ENCODE measurements at regions not wholly inside any gene's neighbourhood (a gene's known extent, or its start where the extent isn't known, plus 50 kb on each side); places are given as distances from the start of the nearest gene placed in this dataset.

- Histone ChIP-seq H3K4me1 (peaks cover 3% of the 10 kb centered on the region), H3K27me3 (ENCODE audit: control insufficient read depth, insufficient read depth, low read length) (peaks cover 8% of the 10 kb centered on the region), H3K4me2 (ENCODE audit: low read length) (no peak overlapping the region), H3K27ac (no peak overlapping the region), H3K9ac (no peak overlapping the region), H3K9me3 (ENCODE audit: control insufficient read depth, low read length) (no peaks in the 10 kb centered on the region), H2AFZ (no peak overlapping the region), H3K4me3 (ENCODE audit: low read depth, low read length) (no peak overlapping the region), H3K36me3 (ENCODE audit: control insufficient read depth, insufficient read depth, low read length) (no peaks in the 10 kb centered on the region), H3K79me2 (no peaks in the 10 kb centered on the region)
- no peak for TF ChIP-seq CTCF (IDR thresholded peaks at IDR 0.05)
Observed at GRCh38 chr5:88658886-88659285, 224.1 kb downstream of the MEF2C start.

- peaks cover 8% of the 10 kb centered on the region for H3K27me3 ChIP-seq (ENCODE audit: control insufficient read depth, insufficient read depth, low read length)
Observed at GRCh38 chr5:88657906-88658775, 224.8 kb downstream of the MEF2C start.

GRCh38 chr5:88657136-88657535 lies 225.8 kb downstream of the MEF2C start:
- Histone ChIP-seq H3K36me3 (ENCODE audit: control insufficient read depth, insufficient read depth, low read length) (no peaks in the 10 kb centered on the region), H2AFZ (no peak overlapping the region), H3K4me2 (ENCODE audit: low read length) (no peak overlapping the region), H3K4me3 (ENCODE audit: low read depth, low read length) (no peak overlapping the region), H3K9ac (no peak overlapping the region), H3K9me3 (ENCODE audit: control insufficient read depth, low read length) (no peaks in the 10 kb centered on the region), H3K27me3 (ENCODE audit: control insufficient read depth, insufficient read depth, low read length) (peaks cover 8% of the 10 kb centered on the region), H3K79me2 (no peaks in the 10 kb centered on the region), H3K4me1 (peaks cover 3% of the 10 kb centered on the region), H3K27ac (no peak overlapping the region)
- TF ChIP-seq CTCF (IDR thresholded peaks at IDR 0.05), result no peak

More at GRCh38 chr5:88657906-88658775, 224.8 kb downstream of the MEF2C start:
- Histone ChIP-seq H3K9ac (no peak overlapping the region), H3K36me3 (ENCODE audit: control insufficient read depth, insufficient read depth, low read length) (no peaks in the 10 kb centered on the region), H3K9me3 (ENCODE audit: control insufficient read depth, low read length) (no peaks in the 10 kb centered on the region), H3K79me2 (no peaks in the 10 kb centered on the region), H3K27ac (no peak overlapping the region), H2AFZ (no peak overlapping the region), H3K4me1 (peaks cover 3% of the 10 kb centered on the region), H3K4me3 (ENCODE audit: low read depth, low read length) (no peak overlapping the region), H3K4me2 (ENCODE audit: low read length) (no peak overlapping the region)
- TF ChIP-seq CTCF (IDR thresholded peaks at IDR 0.05), result no peak

- no peak for TF ChIP-seq CTCF (IDR thresholded peaks at IDR 0.05)
- Histone ChIP-seq H3K27ac (no peak overlapping the region), H3K9me3 (ENCODE audit: control insufficient read depth, low read length) (no peaks in the 10 kb centered on the region), H3K4me1 (peaks cover under 1% of the 10 kb centered on the region), H2AFZ (no peak overlapping the region), H3K9ac (no peak overlapping the region), H3K4me2 (ENCODE audit: low read length) (no peak overlapping the region), H3K79me2 (no peaks in the 10 kb centered on the region), H3K27me3 (ENCODE audit: control insufficient read depth, insufficient read depth, low read length) (peaks cover 5% of the 10 kb centered on the region), H3K36me3 (ENCODE audit: control insufficient read depth, insufficient read depth, low read length) (no peaks in the 10 kb centered on the region), H3K4me3 (ENCODE audit: low read depth, low read length) (no peak overlapping the region)
Observed at GRCh38 chr5:88656221-88656950, 226.6 kb downstream of the MEF2C start.

Measured in parathyroid adenoma (tissue), 2 donors.